T-cell (primary cell): ENCODE measurements at regions not wholly inside any gene's neighbourhood (a gene's known extent, or its start where the extent isn't known, plus 50 kb on each side); places are given as distances from the start of the nearest gene placed in this dataset.
"Not testable (repeated sequence)": the region's sequence is repeated elsewhere in the genome, so short reads cannot be mapped to it uniquely, and the experiment has no call there.

Experiments used
- ATAC-seq, 4 experiments: fragments of 200-7000 bp in 3 of 4; fragments of 150-1000 bp in 1 of 4; cut with Tn5 transposase; replicated peaks in 1 of 4; 1 replicate in 3 of 4; 2 replicates in 1 of 4; pipeline ENCODE4 v1.10.0; 2021; ENCODE audit warnings: moderate library complexity in 3 of 4, mild to moderate bottlenecking in 2 of 4, moderate number of reproducible peaks in 1 of 4
- CTCF ChIA-PET, 2 donors: fragments of 300-600 bp; sonication (Branson Sonifier 250); formaldehyde crosslinking; loops; one replicate each; lab custom pipeline; 2022; ENCODE audit warnings: antibody characterized with exemption in 2 of 2; lab: Charles Lee
- POLR2A ChIA-PET, 2 donors: fragments of 300-600 bp; sonication (Branson Sonifier 250); formaldehyde crosslinking; loops; one replicate each; lab custom pipeline; 2022; ENCODE audit warnings: antibody characterized with exemption in 2 of 2; lab: Charles Lee
- DNase-seq, 35 experiments: peaks; one replicate each; pipeline versions ENCODE4 v3.0.0 to v3.0.0-alpha.2; 2013 to 2023
- H3K27ac ChIP-seq: one replicate; pipeline ENCODE4 v1.5.1; 2013; ENCODE audit warnings: low read length
- H3K27me3 ChIP-seq, 2 experiments: replicated peaks in 1 of 2; 1 replicate in 1 of 2; 2 replicates in 1 of 2; pipeline versions ENCODE4 v1.6.1 to v1.7.0; 2013; ENCODE audit warnings: low read length in 1 of 2, mixed read lengths in 1 of 2; ENCODE audit not compliant: control insufficient read depth in 2 of 2, insufficient read depth in 2 of 2; ENCODE audit errors: extremely low read depth in 1 of 2
- H3K36me3 ChIP-seq, 2 donors: 1 replicate in 1 of 2; 2 replicates in 1 of 2; pipeline versions ENCODE4 v1.6.1 to v1.7.0; 2013; ENCODE audit warnings: low read length in 1 of 2; ENCODE audit not compliant: control insufficient read depth in 2 of 2, insufficient read depth in 1 of 2; ENCODE audit errors: extremely low read depth in 1 of 2
- H3K4me1 ChIP-seq, 2 experiments: 1 replicate in 1 of 2; 2 replicates in 1 of 2; pipeline versions ENCODE4 v1.6.1 to v1.7.0; 2013; ENCODE audit warnings: low read length in 2 of 2, mixed read lengths in 1 of 2; ENCODE audit not compliant: insufficient read depth in 2 of 2, control insufficient read depth in 1 of 2; ENCODE audit errors: extremely low read depth in 1 of 2
- H3K4me3 ChIP-seq, 2 donors: 1 replicate in 1 of 2; 2 replicates in 1 of 2; pipeline versions ENCODE4 v1.5.1 to v1.7.0; 2013; ENCODE audit warnings: mild to moderate bottlenecking in 2 of 2, low read length in 1 of 2, moderate library complexity in 1 of 2; ENCODE audit not compliant: control insufficient read depth in 1 of 2; ENCODE audit errors: extremely low read depth in 1 of 2
- H3K9me3 ChIP-seq: 2 replicates; pipeline ENCODE4 v1.7.0; 2013
- H3K27ac Mint-ChIP-seq, 2 donors: one replicate each; pipeline ENCODE4 v1.8.0; 2020 to 2021; ENCODE audit warnings: mild to moderate bottlenecking in 2 of 2, mixed read lengths in 2 of 2
- H3K27me3 Mint-ChIP-seq, 2 donors: one replicate each; pipeline ENCODE4 v1.8.0; 2021 to 2022; ENCODE audit warnings: mixed read lengths in 2 of 2
- H3K36me3 Mint-ChIP-seq: one replicate; pipeline ENCODE4 v1.8.0; 2021; ENCODE audit warnings: mixed read lengths
- H3K4me1 Mint-ChIP-seq, 3 donors: one replicate each; pipeline ENCODE4 v1.8.0; 2020 to 2022; ENCODE audit warnings: mixed read lengths in 3 of 3, mild to moderate bottlenecking in 1 of 3
- H3K4me3 Mint-ChIP-seq, 3 donors: one replicate each; pipeline ENCODE4 v1.8.0; 2020 to 2022; ENCODE audit warnings: mild to moderate bottlenecking in 3 of 3, mixed read lengths in 3 of 3, moderate library complexity in 3 of 3
- H3K9me3 Mint-ChIP-seq, 3 donors: one replicate each; pipeline ENCODE4 v1.8.0; 2020 to 2022; ENCODE audit warnings: mixed read lengths in 3 of 3
- WGBS: methylation state at CpG from one replicate; pipeline ENCODE4 v1.1.5; 2013; ENCODE audit warnings: missing lambda C conversion rate; ENCODE audit not compliant: insufficient coverage; 5-methylcytosine and 5-hydroxymethylcytosine counted together

- Mint-ChIP-seq H3K4me3 (no peak overlapping the region), H3K9me3 (no peaks in the 10 kb centered on the region), H3K36me3 (no peaks in the 10 kb centered on the region), H3K4me1 (no peaks in the 10 kb centered on the region), H3K27me3 (peaks cover 0 to 4% of the 10 kb centered on the region in 2 donors), H3K27ac (no peak overlapping the region)
- Histone ChIP-seq H3K27me3 (no peaks in the 10 kb centered on the region), H3K36me3 (no peaks in the 10 kb centered on the region), H3K9me3 (no peaks in the 10 kb centered on the region), H3K4me1 (no peaks in the 10 kb centered on the region), H3K4me3 (no peak overlapping the region), H3K27ac (no peak overlapping the region)
- ChIA-PET POLR2A (no interaction called here), CTCF (no interaction called here)
- 91% methylated on average over 4 of the region's 5 CpGs for WGBS
- DNase-seq: no peak
- no peak for ATAC-seq
Measured at GRCh38 chr20:51943761-51944160, 141.4 kb upstream of the SALL4 start.

GRCh38 chr20:51943326-51943725 lies 141.0 kb upstream of the SALL4 start:
- CTCF ChIA-PET, H3K9me3 Mint-ChIP-seq, DNase-seq, H3K4me1 Mint-ChIP-seq, H3K27me3 ChIP-seq, H3K9me3 ChIP-seq, POLR2A ChIA-PET, H3K27me3 Mint-ChIP-seq, H3K4me1 ChIP-seq, H3K36me3 Mint-ChIP-seq, ATAC-seq, H3K27ac ChIP-seq, H3K27ac Mint-ChIP-seq, H3K36me3 ChIP-seq, H3K4me3 ChIP-seq, H3K4me3 Mint-ChIP-seq: not testable (repeated sequence)
- 80% methylated on average over 2 of the region's 6 CpGs for WGBS

- Mint-ChIP-seq H3K36me3 (no peaks in the 10 kb centered on the region), H3K4me1 (no peaks in the 10 kb centered on the region), H3K27me3 (peaks cover 2 to 4% of the 10 kb centered on the region in 2 donors), H3K4me3 (no peak overlapping the region), H3K9me3 (no peaks in the 10 kb centered on the region), H3K27ac (no peak overlapping the region)
- Histone ChIP-seq H3K27me3 (no peaks in the 10 kb centered on the region), H3K4me1 (no peaks in the 10 kb centered on the region), H3K4me3 (no peak overlapping the region), H3K9me3 (no peaks in the 10 kb centered on the region), H3K27ac (no peak overlapping the region), H3K36me3 (no peaks in the 10 kb centered on the region)
- ATAC-seq: no peak
- no peak for DNase-seq
- ChIA-PET CTCF (no interaction called here), POLR2A (no interaction called here)
- WGBS: 94% methylated on average over 4 of the region's 6 CpGs
Measured at GRCh38 chr20:51941503-51941902, 139.2 kb upstream of the SALL4 start.

- ChIA-PET CTCF (no interaction called here), POLR2A (no interaction called here)
- Histone ChIP-seq H3K4me3 (no peak overlapping the region), H3K36me3 (no peaks in the 10 kb centered on the region), H3K9me3 (no peaks in the 10 kb centered on the region), H3K27ac (no peak overlapping the region), H3K27me3 (no peaks in the 10 kb centered on the region), H3K4me1 (no peaks in the 10 kb centered on the region)
- Mint-ChIP-seq H3K4me1 (no peaks in the 10 kb centered on the region), H3K36me3 (no peaks in the 10 kb centered on the region), H3K4me3 (no peak overlapping the region), H3K27ac (no peak overlapping the region), H3K27me3 (peaks cover 2 to 4% of the 10 kb centered on the region in 2 donors), H3K9me3 (no peaks in the 10 kb centered on the region)
- ATAC-seq (no peak), DNase-seq (no peak)
- WGBS: 90% methylated on average over 4 of the region's 6 CpGs
Measured at GRCh38 chr20:51939259-51939585, 136.9 kb upstream of the SALL4 start.

- Histone ChIP-seq H3K4me3 (no peak overlapping the region), H3K27ac (no peak overlapping the region), H3K9me3 (no peaks in the 10 kb centered on the region), H3K4me1 (no peaks in the 10 kb centered on the region), H3K36me3 (no peaks in the 10 kb centered on the region), H3K27me3 (no peaks in the 10 kb centered on the region)
- Mint-ChIP-seq H3K27me3 (peaks cover 2 to 4% of the 10 kb centered on the region in 2 donors), H3K36me3 (no peaks in the 10 kb centered on the region), H3K27ac (no peak overlapping the region), H3K4me1 (no peaks in the 10 kb centered on the region), H3K9me3 (no peaks in the 10 kb centered on the region), H3K4me3 (no peak overlapping the region)
- no CpG with 5 or more reads among the region's 5 CpGs for WGBS
- ChIA-PET CTCF (no interaction called here), POLR2A (no interaction called here)
- DNase-seq: no peak
- ATAC-seq: no peak
Measured at GRCh38 chr20:51938559-51939258, 136.4 kb upstream of the SALL4 start.

GRCh38 chr20:51937779-51938178 lies 135.5 kb upstream of the SALL4 start:
- Mint-ChIP-seq H3K4me3 (no peak overlapping the region), H3K9me3 (no peaks in the 10 kb centered on the region), H3K27ac (no peak overlapping the region), H3K27me3 (peaks cover 2 to 4% of the 10 kb centered on the region in 2 donors), H3K36me3 (no peaks in the 10 kb centered on the region), H3K4me1 (no peaks in the 10 kb centered on the region)
- H3K27ac ChIP-seq: no peak overlapping the region
- H3K4me1 ChIP-seq: no peaks in the 10 kb centered on the region
- ChIA-PET CTCF (no interaction called here), POLR2A (no interaction called here)
- H3K36me3 ChIP-seq: no peaks in the 10 kb centered on the region
- no peaks in the 10 kb centered on the region for H3K27me3 ChIP-seq
- ATAC-seq (no peak), DNase-seq (no peak)
- H3K9me3 ChIP-seq: no peaks in the 10 kb centered on the region
- 88% methylated on average over 4 of the region's 8 CpGs for WGBS
- no peak overlapping the region for H3K4me3 ChIP-seq

GRCh38 chr20:51936377-51936776 lies 134.1 kb upstream of the SALL4 start:
- ATAC-seq (no peak), DNase-seq (no peak)
- CTCF ChIA-PET: no interaction called here
- POLR2A ChIA-PET: no interaction called here
- Mint-ChIP-seq H3K36me3 (no peaks in the 10 kb centered on the region), H3K27me3 (peaks cover 2 to 4% of the 10 kb centered on the region in 2 donors), H3K4me1 (no peaks in the 10 kb centered on the region), H3K27ac (no peak overlapping the region), H3K4me3 (no peak overlapping the region), H3K9me3 (no peaks in the 10 kb centered on the region)
- H3K9me3 ChIP-seq: no peaks in the 10 kb centered on the region
- H3K27me3 ChIP-seq: no peaks in the 10 kb centered on the region
- H3K4me3 ChIP-seq: no peak overlapping the region
- no peaks in the 10 kb centered on the region for H3K4me1 ChIP-seq
- 60% methylated on average over 1 of the region's 2 CpGs for WGBS
- H3K27ac ChIP-seq: no peak overlapping the region
- no peaks in the 10 kb centered on the region for H3K36me3 ChIP-seq
